Activated naive CD4-positive, alpha-beta T cell treated with anti-CD3 and anti-CD28 coated beads for 36 hours (primary cell): ENCODE measurements at regions not wholly inside any gene's neighbourhood (a gene's known extent, or its start where the extent isn't known, plus 50 kb on each side); places are given as distances from the start of the nearest gene placed in this dataset.

Experiments
- CTCF ChIA-PET: fragments of 350-600 bp; sonication (Branson Sonifier 250); formaldehyde crosslinking; loops from one replicate; lab custom pipeline; 2021; ENCODE audit warnings: antibody characterized with exemption; lab: Charles Lee
- DNase-seq: peaks from one replicate; pipeline ENCODE4 v3.0.0-alpha.2; 2020
- H3K27ac Mint-ChIP-seq: one replicate; pipeline ENCODE4 v1.8.0; 2021; ENCODE audit warnings: mild to moderate bottlenecking, mixed read lengths
- H3K27me3 Mint-ChIP-seq: one replicate; pipeline ENCODE4 v1.8.0; 2021; ENCODE audit warnings: low read depth, mixed read lengths
- H3K36me3 Mint-ChIP-seq: one replicate; pipeline ENCODE4 v1.8.0; 2021; ENCODE audit warnings: low read depth, mixed read lengths
- H3K4me1 Mint-ChIP-seq: one replicate; pipeline ENCODE4 v1.8.0; 2021; ENCODE audit warnings: low read depth, mixed read lengths
- H3K4me3 Mint-ChIP-seq: one replicate; pipeline ENCODE4 v1.8.0; 2021; ENCODE audit warnings: mild to moderate bottlenecking, moderate library complexity, mixed read lengths
- H3K9me3 Mint-ChIP-seq: one replicate; pipeline ENCODE4 v1.8.0; 2021; ENCODE audit warnings: mixed read lengths
- intact Hi-C: fragments of 100-400 bp; cut with micrococcal nuclease; formaldehyde crosslinking; loops from one replicate; pipeline ENCODE4 v1.15.1; 2023

GRCh38 chr6:167429353-167429752, 104.5 kb downstream of the TTLL2 start:
- Mint-ChIP-seq H3K9me3 (no peaks in the 10 kb centered on the region), H3K27ac (no peak overlapping the region), H3K27me3 (peaks cover 26% of the 10 kb centered on the region), H3K4me3 (no peak overlapping the region), H3K4me1 (no peaks in the 10 kb centered on the region), H3K36me3 (no peaks in the 10 kb centered on the region)
- no peak for DNase-seq
- intact Hi-C loops = no loop called here
- CTCF ChIA-PET = no interaction called here

GRCh38 chr6:167435209-167435728, 110.4 kb downstream of the TTLL2 start:
- intact Hi-C loops = no loop called here
- Mint-ChIP-seq H3K4me1 (no peaks in the 10 kb centered on the region), H3K27ac (no peak overlapping the region), H3K27me3 (peaks cover 9% of the 10 kb centered on the region), H3K4me3 (no peak overlapping the region), H3K9me3 (no peaks in the 10 kb centered on the region), H3K36me3 (no peaks in the 10 kb centered on the region)
- CTCF ChIA-PET = interaction anchor here (1.0 kb wide), 1 partner anchor 216 kb away, joined by 3 read pairs; no protein-coding TSS in a partner anchor
- no peak for DNase-seq

- Mint-ChIP-seq H3K4me1 (no peaks in the 10 kb centered on the region), H3K27me3 (peaks cover 5% of the 10 kb centered on the region), H3K36me3 (no peaks in the 10 kb centered on the region), H3K27ac (no peak overlapping the region), H3K9me3 (no peaks in the 10 kb centered on the region), H3K4me3 (no peak overlapping the region)
- CTCF ChIA-PET = no interaction called here
- intact Hi-C loops = no loop called here
- no peak for DNase-seq
Measured at GRCh38 chr6:167437888-167438484, 113.1 kb downstream of the TTLL2 start.

GRCh38 chr6:167441715-167442206, 116.9 kb downstream of the TTLL2 start:
- DNase-seq = no peak
- intact Hi-C loops = no loop called here
- Mint-ChIP-seq H3K4me1 (no peaks in the 10 kb centered on the region), H3K4me3 (no peak overlapping the region), H3K27me3 (peaks cover 5% of the 10 kb centered on the region), H3K36me3 (no peaks in the 10 kb centered on the region), H3K27ac (no peak overlapping the region), H3K9me3 (no peaks in the 10 kb centered on the region)
- CTCF ChIA-PET = interaction anchor here (0.6 kb wide), 1 partner anchor 49 kb away, joined by 4 read pairs; no protein-coding TSS in a partner anchor

- H3K27ac Mint-ChIP-seq = no peak overlapping the region
- no peaks in the 10 kb centered on the region for H3K9me3 Mint-ChIP-seq
- H3K4me3 Mint-ChIP-seq = no peak overlapping the region
- no peaks in the 10 kb centered on the region for H3K36me3 Mint-ChIP-seq
- CTCF ChIA-PET = no interaction called here
- DNase-seq = no peak
- H3K4me1 Mint-ChIP-seq = no peaks in the 10 kb centered on the region
- peaks cover 3% of the 10 kb centered on the region for H3K27me3 Mint-ChIP-seq
- intact Hi-C loops = no loop called here
Measured at GRCh38 chr6:167442245-167442644, 117.4 kb downstream of the TTLL2 start.

GRCh38 chr6:167442796-167443680, 118.2 kb downstream of the TTLL2 start:
- no peaks in the 10 kb centered on the region for H3K36me3 Mint-ChIP-seq
- no peak overlapping the region for H3K27ac Mint-ChIP-seq
- CTCF ChIA-PET = no interaction called here
- intact Hi-C loops = no loop called here
- H3K27me3 Mint-ChIP-seq = peaks cover 2% of the 10 kb centered on the region
- H3K9me3 Mint-ChIP-seq = no peaks in the 10 kb centered on the region
- H3K4me1 Mint-ChIP-seq = no peaks in the 10 kb centered on the region
- no peak for DNase-seq
- no peak overlapping the region for H3K4me3 Mint-ChIP-seq

- no peaks in the 10 kb centered on the region for H3K4me1 Mint-ChIP-seq
- CTCF ChIA-PET = no interaction called here
Measured at GRCh38 chr6:167444602-167445346, 119.9 kb downstream of the TTLL2 start.

GRCh38 chr6:167445568-167445967, 120.7 kb downstream of the TTLL2 start:
- no peaks in the 10 kb centered on the region for H3K27me3 Mint-ChIP-seq
- no peak overlapping the region for H3K4me3 Mint-ChIP-seq
- intact Hi-C loops = no loop called here
- H3K27ac Mint-ChIP-seq = no peak overlapping the region
- H3K4me1 Mint-ChIP-seq = no peaks in the 10 kb centered on the region
- H3K36me3 Mint-ChIP-seq = no peaks in the 10 kb centered on the region
- no peak for DNase-seq
- CTCF ChIA-PET = no interaction called here
- H3K9me3 Mint-ChIP-seq = no peaks in the 10 kb centered on the region

More at GRCh38 chr6:167444602-167445346, 119.9 kb downstream of the TTLL2 start:
- DNase-seq = no peak
- H3K27me3 Mint-ChIP-seq = no peaks in the 10 kb centered on the region
- no peaks in the 10 kb centered on the region for H3K9me3 Mint-ChIP-seq
- H3K36me3 Mint-ChIP-seq = no peaks in the 10 kb centered on the region
- H3K4me3 Mint-ChIP-seq = no peak overlapping the region
- intact Hi-C loops = no loop called here
- no peak overlapping the region for H3K27ac Mint-ChIP-seq

GRCh38 chr6:167446046-167446445, 121.2 kb downstream of the TTLL2 start:
- intact Hi-C loops = no loop called here

GRCh38 chr6:167446971-167447370, 122.1 kb downstream of the TTLL2 start:
- CTCF ChIA-PET = no interaction called here
- H3K36me3 Mint-ChIP-seq = no peaks in the 10 kb centered on the region
- H3K27ac Mint-ChIP-seq = no peak overlapping the region
- intact Hi-C loops = no loop called here
- no peaks in the 10 kb centered on the region for H3K4me1 Mint-ChIP-seq
- no peaks in the 10 kb centered on the region for H3K9me3 Mint-ChIP-seq
- H3K27me3 Mint-ChIP-seq = no peaks in the 10 kb centered on the region
- H3K4me3 Mint-ChIP-seq = no peak overlapping the region
- DNase-seq = no peak

More at GRCh38 chr6:167446046-167446445, 121.2 kb downstream of the TTLL2 start:
- H3K4me1 Mint-ChIP-seq = no peaks in the 10 kb centered on the region
- H3K27me3 Mint-ChIP-seq = no peaks in the 10 kb centered on the region
- no peak for DNase-seq
- H3K4me3 Mint-ChIP-seq = no peak overlapping the region
- H3K36me3 Mint-ChIP-seq = no peaks in the 10 kb centered on the region
- no peaks in the 10 kb centered on the region for H3K9me3 Mint-ChIP-seq
- CTCF ChIA-PET = no interaction called here
- H3K27ac Mint-ChIP-seq = no peak overlapping the region

- H3K36me3 Mint-ChIP-seq = no peaks in the 10 kb centered on the region
- H3K4me3 Mint-ChIP-seq = no peak overlapping the region
- no peaks in the 10 kb centered on the region for H3K4me1 Mint-ChIP-seq
- intact Hi-C loops = no loop called here
- H3K27ac Mint-ChIP-seq = no peak overlapping the region
- no peaks in the 10 kb centered on the region for H3K27me3 Mint-ChIP-seq
- no peaks in the 10 kb centered on the region for H3K9me3 Mint-ChIP-seq
- CTCF ChIA-PET = no interaction called here
- DNase-seq = no peak
Measured at GRCh38 chr6:167448378-167448777, 123.5 kb downstream of the TTLL2 start.
